ENCODE measurements at regions not wholly inside any gene's neighbourhood (a gene's known extent, or its start where the extent isn't known, plus 50 kb on each side); places are given as distances from the start of the nearest gene placed in this dataset.

DNA sequence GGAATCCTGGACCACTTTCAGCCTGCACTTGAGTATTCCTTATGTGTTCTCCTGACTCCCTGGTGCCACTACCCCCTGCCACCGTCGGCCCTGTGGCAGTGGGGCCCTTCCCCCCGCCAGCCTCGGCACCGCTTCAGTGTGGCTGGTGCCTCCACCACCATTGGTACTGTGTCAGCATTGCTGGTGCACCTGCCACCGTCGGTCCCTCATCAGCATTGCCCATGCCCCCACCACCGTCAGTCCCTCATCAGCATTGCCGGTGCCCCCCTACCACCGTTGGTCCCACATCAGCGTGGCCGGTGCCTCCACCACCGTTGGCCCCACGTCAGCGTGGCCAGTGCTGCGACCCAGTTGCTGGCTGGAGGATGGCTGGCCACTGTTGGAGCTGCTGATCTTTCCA lies 228.5 kb downstream of the TM9SF2 start:
- TF ChIP-seq, protein P1, sequence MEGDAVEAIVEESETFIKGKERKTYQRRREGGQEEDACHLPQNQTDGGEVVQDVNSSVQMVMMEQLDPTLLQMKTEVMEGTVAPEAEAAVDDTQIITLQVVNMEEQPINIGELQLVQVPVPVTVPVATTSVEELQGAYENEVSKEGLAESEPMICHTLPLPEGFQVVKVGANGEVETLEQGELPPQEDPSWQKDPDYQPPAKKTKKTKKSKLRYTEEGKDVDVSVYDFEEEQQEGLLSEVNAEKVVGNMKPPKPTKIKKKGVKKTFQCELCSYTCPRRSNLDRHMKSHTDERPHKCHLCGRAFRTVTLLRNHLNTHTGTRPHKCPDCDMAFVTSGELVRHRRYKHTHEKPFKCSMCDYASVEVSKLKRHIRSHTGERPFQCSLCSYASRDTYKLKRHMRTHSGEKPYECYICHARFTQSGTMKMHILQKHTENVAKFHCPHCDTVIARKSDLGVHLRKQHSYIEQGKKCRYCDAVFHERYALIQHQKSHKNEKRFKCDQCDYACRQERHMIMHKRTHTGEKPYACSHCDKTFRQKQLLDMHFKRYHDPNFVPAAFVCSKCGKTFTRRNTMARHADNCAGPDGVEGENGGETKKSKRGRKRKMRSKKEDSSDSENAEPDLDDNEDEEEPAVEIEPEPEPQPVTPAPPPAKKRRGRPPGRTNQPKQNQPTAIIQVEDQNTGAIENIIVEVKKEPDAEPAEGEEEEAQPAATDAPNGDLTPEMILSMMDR (IDR thresholded peaks at IDR 0.05; ENCODE audit: low read depth, low read length) = no peak
- TF ChIP-seq POLR2A (IDR thresholded peaks at IDR 0.05; ENCODE audit: extremely low read depth, insufficient read length) (no peak), MYC (IDR thresholded peaks at IDR 0.05; ENCODE audit: low read depth, low read length) (no peak)
- TF ChIP-seq, protein P2, sequence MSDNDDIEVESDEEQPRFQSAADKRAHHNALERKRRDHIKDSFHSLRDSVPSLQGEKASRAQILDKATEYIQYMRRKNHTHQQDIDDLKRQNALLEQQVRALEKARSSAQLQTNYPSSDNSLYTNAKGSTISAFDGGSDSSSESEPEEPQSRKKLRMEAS (IDR thresholded peaks at IDR 0.05; ENCODE audit: low read depth, low read length) = no peak
